Activated CD8-positive, alpha-beta memory T cell treated with anti-CD3 and anti-CD28 coated beads, Interleukin-2, amount 50 U/mL, for 1 hour (primary cell): ENCODE measurements at regions not wholly inside any gene's neighbourhood (a gene's known extent, or its start where the extent isn't known, plus 50 kb on each side); places are given as distances from the start of the nearest gene placed in this dataset.

Source experiments
- DNase-seq: peaks from one replicate; pipeline ENCODE4 v3.0.0-alpha.2; 2020; ENCODE audit errors: extremely low read depth

- DNase-seq = no peak
Observed at GRCh38 chr20:60959971-60960370, 292.1 kb upstream of the CDH4 start.

GRCh38 chr20:60960500-60960899, 291.6 kb upstream of the CDH4 start:
- DNase-seq = no peak

- DNase-seq = no peak
Observed at GRCh38 chr20:60961551-60961950, 290.5 kb upstream of the CDH4 start.

- DNase-seq = no peak
Observed at GRCh38 chr20:60962367-60963045, 289.6 kb upstream of the CDH4 start.

- no peak for DNase-seq
Observed at GRCh38 chr20:60963146-60963545, 288.9 kb upstream of the CDH4 start.

GRCh38 chr20:60964911-60965310, 287.1 kb upstream of the CDH4 start:
- no peak for DNase-seq

GRCh38 chr20:60966031-60966430, 286.0 kb upstream of the CDH4 start:
- DNase-seq = no peak

- DNase-seq = no peak
Observed at GRCh38 chr20:60966766-60967165, 285.3 kb upstream of the CDH4 start.

GRCh38 chr20:60967431-60968316, 284.4 kb upstream of the CDH4 start:
- no peak for DNase-seq

- DNase-seq = no peak
Observed at GRCh38 chr20:60968853-60969720, 283.0 kb upstream of the CDH4 start.

- no peak for DNase-seq
Observed at GRCh38 chr20:60970601-60971000, 281.5 kb upstream of the CDH4 start.

GRCh38 chr20:60974022-60974421, 278.0 kb upstream of the CDH4 start:
- DNase-seq = no peak

GRCh38 chr20:60974441-60974945, 277.6 kb upstream of the CDH4 start:
- no peak for DNase-seq

GRCh38 chr20:60976139-60976538, 275.9 kb upstream of the CDH4 start:
- no peak for DNase-seq

GRCh38 chr20:60976913-60977312, 275.1 kb upstream of the CDH4 start:
- DNase-seq = no peak

- no peak for DNase-seq
Observed at GRCh38 chr20:60977901-60978300, 274.2 kb upstream of the CDH4 start.

- DNase-seq = no peak
Observed at GRCh38 chr20:60984666-60985065, 267.4 kb upstream of the CDH4 start.

GRCh38 chr20:60986506-60987156, 265.4 kb upstream of the CDH4 start:
- no peak for DNase-seq

- no peak for DNase-seq
Observed at GRCh38 chr20:60990061-60990460, 262.0 kb upstream of the CDH4 start.

GRCh38 chr20:60990643-60991042, 261.4 kb upstream of the CDH4 start:
- no peak for DNase-seq

GRCh38 chr20:60993433-60994044, 258.5 kb upstream of the CDH4 start:
- no peak for DNase-seq
